ENCODE measurements at regions not wholly inside any gene's neighbourhood (a gene's known extent, or its start where the extent isn't known, plus 50 kb on each side); places are given as distances from the start of the nearest gene placed in this dataset.

DNA sequence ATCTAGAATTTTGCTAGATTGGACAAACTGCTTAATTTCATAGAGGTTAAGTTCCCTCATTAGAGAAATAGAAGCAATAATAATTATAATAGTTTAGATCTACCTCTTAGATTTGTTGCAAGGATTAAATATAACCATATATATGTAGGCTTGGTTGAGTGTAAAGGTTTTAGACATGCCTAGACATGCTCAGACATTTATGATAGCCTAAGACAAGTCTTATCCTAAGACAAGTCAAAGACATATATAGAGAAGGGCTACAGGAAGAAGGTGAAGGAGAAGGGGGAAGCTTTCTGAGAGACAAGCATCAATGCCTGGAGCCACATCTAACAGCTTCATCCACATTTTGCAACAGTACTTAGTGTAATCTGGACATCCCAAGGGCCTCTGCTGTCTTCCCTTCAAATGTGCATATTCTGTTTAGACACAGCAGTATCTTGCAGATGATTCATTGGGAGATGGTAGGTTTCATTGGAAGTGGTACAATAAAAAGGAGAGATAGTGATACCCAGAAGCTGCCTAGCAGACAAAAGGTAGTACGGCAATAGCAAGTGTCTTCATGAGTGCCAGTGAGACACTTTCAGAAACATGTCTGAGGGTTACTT, 146.5 kb downstream of the HGF start:
- H3K4me3 ChIP-seq (ENCODE audit: low read length) = no peak overlapping the region
- DNase-seq (ENCODE audit: low read depth) = no peak
- TF ChIP-seq, protein P1, sequence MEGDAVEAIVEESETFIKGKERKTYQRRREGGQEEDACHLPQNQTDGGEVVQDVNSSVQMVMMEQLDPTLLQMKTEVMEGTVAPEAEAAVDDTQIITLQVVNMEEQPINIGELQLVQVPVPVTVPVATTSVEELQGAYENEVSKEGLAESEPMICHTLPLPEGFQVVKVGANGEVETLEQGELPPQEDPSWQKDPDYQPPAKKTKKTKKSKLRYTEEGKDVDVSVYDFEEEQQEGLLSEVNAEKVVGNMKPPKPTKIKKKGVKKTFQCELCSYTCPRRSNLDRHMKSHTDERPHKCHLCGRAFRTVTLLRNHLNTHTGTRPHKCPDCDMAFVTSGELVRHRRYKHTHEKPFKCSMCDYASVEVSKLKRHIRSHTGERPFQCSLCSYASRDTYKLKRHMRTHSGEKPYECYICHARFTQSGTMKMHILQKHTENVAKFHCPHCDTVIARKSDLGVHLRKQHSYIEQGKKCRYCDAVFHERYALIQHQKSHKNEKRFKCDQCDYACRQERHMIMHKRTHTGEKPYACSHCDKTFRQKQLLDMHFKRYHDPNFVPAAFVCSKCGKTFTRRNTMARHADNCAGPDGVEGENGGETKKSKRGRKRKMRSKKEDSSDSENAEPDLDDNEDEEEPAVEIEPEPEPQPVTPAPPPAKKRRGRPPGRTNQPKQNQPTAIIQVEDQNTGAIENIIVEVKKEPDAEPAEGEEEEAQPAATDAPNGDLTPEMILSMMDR (conservative IDR thresholded peaks at IDR 0.05; ENCODE audit: low read length) = no peak

DNA sequence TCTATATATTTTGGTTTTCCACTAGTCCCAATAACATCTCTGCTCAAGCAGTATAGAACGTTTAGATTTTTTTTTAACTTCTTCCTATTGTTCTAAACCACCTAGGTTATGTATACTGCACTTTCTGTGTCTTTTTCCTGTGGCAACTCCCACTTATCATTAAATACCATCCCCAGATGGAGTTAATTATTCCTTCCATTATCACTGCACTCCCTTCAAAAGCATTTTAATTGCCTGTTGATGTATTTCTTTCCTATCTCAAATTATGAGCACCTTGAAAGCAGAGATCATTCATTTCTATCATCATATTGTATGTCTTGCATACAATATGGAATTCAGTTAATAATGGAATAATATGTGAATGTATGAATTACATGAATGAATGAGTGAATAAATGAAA, 148.0 kb downstream of the HGF start:
- TF ChIP-seq, protein P1 (conservative IDR thresholded peaks at IDR 0.05; ENCODE audit: low read length) = no peak
- no peak overlapping the region for H3K4me3 ChIP-seq (ENCODE audit: low read length)
- no peak for DNase-seq (ENCODE audit: low read depth)

DNA sequence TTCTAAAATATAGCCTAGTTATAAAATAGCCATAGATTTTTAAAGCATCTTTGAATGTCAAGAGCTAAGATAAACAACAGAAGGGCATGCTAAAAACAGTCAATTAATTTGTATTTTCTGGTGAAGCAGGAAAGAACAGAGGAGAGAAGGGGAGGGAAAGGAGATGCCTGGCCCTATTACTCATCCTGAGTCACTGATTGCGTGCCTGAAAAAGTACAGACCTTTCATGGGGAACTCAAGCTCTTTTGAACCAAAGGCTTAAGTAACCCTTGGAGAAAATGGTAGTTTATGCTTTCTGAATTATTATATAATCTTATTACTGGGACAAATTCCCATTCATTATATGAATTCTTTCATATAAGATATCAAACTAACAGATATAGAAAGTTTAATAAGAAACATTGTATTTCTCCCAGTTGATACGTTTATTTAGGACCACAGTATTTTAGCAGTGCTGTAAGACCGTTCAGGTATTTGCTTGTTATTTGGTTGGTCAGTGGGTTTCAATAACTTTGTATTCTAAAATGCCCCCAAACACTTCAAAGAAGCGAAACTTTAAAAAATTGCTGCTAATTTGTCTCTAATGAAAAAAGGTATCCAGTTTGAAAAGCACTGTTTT, 151.3 kb downstream of the HGF start:
- no peak overlapping the region for H3K4me3 ChIP-seq (ENCODE audit: low read length)
- DNase-seq (ENCODE audit: low read depth) = peak; percentile 86
- TF ChIP-seq, protein P1 (conservative IDR thresholded peaks at IDR 0.05; ENCODE audit: low read length) = no peak

DNA sequence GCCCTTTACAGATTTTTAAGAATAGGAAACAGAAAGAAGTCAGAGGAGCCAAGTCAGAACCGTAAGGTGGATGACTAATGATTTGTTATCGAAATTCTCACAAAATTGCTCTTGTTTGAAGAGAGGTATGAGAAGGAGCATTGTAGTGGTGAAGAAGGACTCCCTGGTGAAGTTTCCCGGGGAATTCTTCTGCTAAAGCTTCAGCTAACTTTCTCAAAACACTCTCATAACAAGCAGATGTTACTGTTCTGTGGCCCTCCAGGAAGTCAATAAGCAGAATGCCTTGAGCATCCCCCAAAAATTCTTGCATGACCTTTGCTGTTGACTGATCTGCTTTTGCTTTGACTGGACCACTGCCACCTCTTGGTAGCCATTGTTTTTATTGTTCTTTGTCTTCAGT, 152.9 kb downstream of the HGF start:
- TF ChIP-seq, protein P1 (conservative IDR thresholded peaks at IDR 0.05; ENCODE audit: low read length) = no peak
- no peak overlapping the region for H3K4me3 ChIP-seq (ENCODE audit: low read length)
- DNase-seq (ENCODE audit: low read depth) = peak; percentile 63

DNA sequence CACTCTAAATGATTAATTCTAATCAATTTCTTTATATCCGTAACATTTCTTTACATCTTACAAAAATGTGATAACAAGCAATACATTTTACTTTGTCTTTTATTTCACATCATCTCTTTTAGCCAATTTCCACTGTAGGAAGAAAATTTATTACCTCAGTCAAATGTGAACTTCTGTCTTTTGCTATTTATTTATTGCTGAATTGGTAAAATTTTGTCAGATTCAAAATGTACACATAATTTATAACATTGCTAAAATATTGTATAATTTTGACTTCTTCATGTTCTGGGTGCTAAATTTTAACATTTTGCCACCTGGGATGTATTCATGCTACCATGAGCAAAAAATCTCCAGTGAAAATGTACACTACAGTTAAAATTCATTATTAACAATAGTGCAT, 158.0 kb downstream of the HGF start:
- TF ChIP-seq, protein P1 (conservative IDR thresholded peaks at IDR 0.05; ENCODE audit: low read length) = no peak
- H3K4me3 ChIP-seq (ENCODE audit: low read length) = no peak overlapping the region
- no peak for DNase-seq (ENCODE audit: low read depth)

DNA sequence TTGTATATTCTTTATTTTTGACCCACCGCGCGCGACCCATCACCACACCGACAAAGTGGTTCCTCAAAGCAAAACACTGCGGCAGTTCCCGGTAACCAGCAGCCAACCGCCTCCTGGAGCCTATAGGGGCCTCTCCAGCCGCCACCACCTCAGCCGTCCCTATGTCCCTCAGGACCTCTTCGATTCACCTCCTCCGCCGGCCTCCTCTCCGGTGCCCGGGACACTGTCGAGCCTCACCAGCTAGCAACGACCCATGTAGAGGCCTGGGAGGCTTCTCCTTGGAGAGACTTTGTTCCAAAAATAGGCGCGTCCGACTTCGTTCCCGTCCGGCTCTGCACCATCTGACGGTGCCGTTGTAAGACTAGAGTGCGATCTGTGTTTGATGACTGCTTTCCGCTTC, 158.8 kb downstream of the HGF start:
- TF ChIP-seq, protein P1 (conservative IDR thresholded peaks at IDR 0.05; ENCODE audit: low read length) = no peak
- no peak for DNase-seq (ENCODE audit: low read depth)
- no peak overlapping the region for H3K4me3 ChIP-seq (ENCODE audit: low read length)

DNA sequence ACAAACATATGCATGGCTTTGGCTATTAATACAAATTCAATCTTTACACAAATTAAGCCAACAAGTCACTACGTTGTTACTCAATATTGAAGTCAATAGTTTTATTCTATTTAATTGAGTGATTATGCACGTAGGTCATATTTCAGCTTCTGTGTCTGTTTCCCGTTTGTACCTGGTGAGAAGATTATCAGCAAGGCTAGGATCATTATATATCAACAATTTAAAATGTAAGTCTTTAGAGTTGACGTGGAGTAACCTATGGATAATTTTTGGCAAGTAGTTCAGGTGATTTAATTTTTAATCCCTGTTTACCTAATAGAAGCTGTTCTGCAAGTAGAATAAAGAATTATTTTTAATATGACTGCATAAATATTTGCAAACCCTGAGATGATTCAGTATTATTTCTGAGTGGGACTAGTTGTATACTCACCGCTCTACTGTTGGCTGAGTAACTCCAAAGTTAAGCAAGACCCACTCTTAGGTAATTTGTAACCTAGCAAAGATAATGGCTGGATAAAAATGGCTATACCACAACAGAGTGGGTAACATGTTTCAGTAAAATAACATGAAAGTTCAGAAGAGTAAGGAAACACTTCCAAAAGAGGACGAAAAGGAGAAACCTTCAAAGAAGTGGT, 161.0 kb downstream of the HGF start:
- H3K4me3 ChIP-seq (ENCODE audit: low read length) = no peak overlapping the region
- DNase-seq (ENCODE audit: low read depth) = no peak
- TF ChIP-seq, protein P1 (conservative IDR thresholded peaks at IDR 0.05; ENCODE audit: low read length) = no peak

Measured in AG10803 (cell line).